CD4-positive, alpha-beta T cell treated with Interleukin-12 subunit alpha and Interleukin-12 subunit beta, for 1 hour (primary cell): ENCODE measurements at regions not wholly inside any gene's neighbourhood (a gene's known extent, or its start where the extent isn't known, plus 50 kb on each side); places are given as distances from the start of the nearest gene placed in this dataset.
A peak's percentile ranks its signal among the peaks of the same experiment; 100 is the strongest.

Experiments
- DNase-seq: peaks from one replicate; pipeline ENCODE4 v3.0.0-alpha.2; 2020

DNA sequence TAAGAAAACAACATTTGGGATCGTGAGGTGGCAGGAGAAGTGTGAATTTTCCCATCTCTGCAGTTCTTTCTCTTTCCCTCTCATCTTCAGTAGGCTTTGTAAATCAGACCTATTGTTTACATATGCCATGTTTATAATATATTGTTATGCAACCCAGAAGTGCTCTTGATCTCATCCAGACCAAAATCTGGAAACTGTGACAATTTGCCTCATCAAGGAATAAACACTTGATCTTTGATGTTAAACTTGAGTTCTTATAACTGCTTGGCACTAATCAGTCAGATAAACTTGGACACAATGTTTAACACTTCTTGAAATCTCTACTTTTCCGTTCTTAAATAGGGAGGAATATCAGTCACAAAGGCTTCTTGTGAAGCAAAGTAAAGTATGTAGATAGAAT lies 384.7 kb downstream of the DMRT2 start:
- DNase-seq = no peak

DNA sequence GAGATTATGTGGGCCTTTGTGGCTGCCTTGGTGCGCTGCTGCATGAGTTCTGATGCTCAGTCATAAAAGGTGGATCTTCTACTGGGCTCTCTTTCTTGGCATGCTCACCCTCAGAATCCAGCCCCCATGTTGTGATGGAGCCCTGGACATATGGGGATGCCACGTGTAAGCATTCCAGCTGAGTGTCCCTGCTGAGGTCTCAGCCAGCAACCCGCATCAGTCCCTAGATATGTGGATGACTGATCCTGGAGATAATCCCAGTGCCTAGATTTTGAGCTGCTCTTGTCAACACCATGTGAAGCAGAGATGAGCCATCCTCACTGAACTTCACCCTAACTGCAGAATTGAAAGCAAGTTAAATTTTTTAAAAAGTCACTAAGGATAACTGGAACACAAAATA lies 390.1 kb downstream of the DMRT2 start:
- no peak for DNase-seq

GRCh38 chr9:1442105-1442504 lies 391.9 kb downstream of the DMRT2 start:
- DNase-seq = no peak

GRCh38 chr9:1443450-1443849 lies 393.3 kb downstream of the DMRT2 start:
- DNase-seq = no peak

- no peak for DNase-seq
These were observed 396.5 kb downstream of the DMRT2 start for GRCh38 chr9:1446671-1447070.

- DNase-seq = no peak
These were observed 403.5 kb downstream of the DMRT2 start for GRCh38 chr9:1453636-1454035.

DNA sequence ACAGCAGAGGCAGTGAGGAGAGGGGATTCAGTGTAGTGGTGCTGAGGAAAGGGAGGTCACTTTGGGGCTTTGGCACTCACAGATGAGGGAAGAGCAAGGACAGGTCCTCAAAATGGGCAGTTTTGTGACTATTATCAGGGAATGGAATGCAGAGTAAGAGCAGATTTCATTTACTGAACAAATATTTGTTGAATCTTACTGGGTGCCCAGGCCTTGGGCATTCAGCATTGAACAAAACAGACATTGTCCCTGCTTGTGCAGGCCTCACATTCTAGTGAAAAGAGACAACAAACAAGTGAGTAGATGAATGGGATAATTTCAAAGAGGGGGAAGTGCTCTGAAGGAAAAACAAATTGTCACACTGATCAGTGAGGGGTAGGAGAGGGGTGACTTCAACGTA lies 404.1 kb downstream of the DMRT2 start:
- no peak for DNase-seq

DNA sequence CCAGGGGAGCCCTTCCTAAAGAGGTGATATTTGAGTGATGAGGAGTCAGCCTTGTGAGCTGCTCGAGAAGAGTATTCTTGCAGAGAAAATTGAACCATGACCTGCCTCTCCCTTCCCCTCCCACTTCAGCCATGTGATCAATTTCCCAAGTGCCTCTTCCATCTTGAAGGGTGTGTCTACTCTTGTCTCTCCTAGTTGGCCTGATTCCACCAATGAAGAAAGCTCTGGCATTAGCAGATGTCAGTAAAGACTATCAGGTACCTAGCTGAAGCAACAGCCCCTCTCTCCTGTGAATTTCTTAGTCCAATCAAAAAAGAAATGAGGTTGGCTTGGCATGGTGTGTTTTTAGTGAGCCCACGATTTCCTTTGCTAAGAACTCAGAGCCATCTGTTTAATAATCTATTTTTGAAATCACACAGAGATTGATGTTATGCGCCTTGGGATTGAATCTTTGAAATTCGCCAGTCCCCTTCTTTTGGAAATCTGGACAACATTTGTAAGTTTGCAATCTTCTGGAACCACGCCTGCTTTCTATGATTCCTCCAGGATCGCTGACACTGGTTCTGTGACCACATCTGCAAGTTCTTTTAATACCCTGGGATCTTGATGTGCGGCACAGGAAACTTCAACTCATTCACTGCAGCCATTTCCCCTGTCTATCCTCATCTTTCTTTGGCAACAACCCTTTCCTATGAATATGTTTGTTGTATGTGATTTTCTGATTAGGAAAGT lies 404.6 kb downstream of the DMRT2 start:
- no peak for DNase-seq

DNA sequence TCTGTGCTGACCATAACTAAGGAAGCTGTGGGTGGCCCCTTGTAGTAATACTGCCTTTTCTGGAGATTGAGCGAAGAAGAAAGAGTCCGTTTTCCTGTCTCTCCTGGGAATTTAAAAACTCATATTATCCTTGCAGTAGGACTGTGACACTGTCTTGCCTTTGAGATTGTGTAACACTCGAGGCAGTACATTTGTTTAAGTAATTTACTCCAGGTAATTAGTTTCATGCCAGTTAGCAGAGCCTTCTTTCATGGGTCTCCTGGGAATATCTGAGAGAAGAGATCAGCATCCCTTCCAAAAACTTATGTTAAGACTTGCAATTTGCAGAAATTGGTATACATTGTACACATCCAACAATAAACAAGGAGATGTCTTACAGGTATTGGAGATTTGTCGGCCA lies 405.6 kb downstream of the DMRT2 start:
- no peak for DNase-seq

- no peak for DNase-seq
These were observed 406.3 kb downstream of the DMRT2 start for GRCh38 chr9:1456301-1457024.

- DNase-seq = no peak
These were observed 407.3 kb downstream of the DMRT2 start for GRCh38 chr9:1457460-1457859.

GRCh38 chr9:1458503-1458902 lies 408.3 kb downstream of the DMRT2 start:
- DNase-seq = no peak

DNA sequence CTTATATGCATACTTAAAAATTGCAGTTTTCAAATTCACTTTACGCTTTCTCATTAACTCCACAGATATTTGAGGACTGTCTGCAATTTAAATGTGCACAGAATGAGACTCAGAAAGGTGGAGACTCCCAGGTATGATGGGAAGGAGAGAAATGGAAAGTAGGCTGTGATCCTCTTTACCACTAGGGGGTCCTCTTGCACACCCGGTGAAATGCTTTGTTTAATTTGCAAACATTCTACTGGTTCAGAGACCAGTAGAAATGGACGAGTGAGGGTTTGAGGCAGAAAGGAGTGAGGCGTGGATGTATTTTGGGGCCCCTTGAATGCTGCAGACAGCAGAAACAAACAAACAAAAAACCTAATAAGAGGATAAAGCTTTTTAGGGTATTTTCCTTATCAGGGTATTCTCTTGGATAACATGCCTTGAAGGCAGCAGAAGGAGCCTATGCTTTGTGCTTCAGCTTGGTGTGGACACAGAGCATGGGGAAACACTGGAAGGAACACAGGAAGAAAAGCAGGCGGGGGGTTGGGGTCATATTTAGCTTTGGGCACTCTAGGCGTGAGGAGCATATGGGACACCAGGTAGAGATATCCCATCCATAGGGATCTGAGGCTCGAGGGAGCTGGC lies 410.1 kb downstream of the DMRT2 start:
- peak; percentile 11 for DNase-seq

DNA sequence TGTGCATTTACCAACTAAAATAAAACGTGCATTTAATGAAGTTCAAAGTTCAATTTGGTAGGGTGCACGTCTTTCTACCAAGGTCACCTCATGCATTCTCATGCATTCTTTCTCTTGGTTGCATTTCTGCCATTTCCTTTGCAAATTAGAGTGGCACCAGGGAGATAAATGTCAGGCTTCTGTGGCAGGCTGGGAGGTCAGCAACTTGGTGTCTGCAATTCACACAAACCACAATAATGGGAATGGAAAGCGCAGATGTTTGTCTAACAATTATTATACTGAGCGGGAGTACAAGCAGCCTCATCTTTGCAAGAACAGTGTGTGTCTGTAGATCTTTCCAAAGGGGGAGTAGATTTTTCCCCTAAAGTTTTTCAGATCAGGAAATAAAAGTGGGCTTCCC lies 411.7 kb downstream of the DMRT2 start:
- no peak for DNase-seq

DNA sequence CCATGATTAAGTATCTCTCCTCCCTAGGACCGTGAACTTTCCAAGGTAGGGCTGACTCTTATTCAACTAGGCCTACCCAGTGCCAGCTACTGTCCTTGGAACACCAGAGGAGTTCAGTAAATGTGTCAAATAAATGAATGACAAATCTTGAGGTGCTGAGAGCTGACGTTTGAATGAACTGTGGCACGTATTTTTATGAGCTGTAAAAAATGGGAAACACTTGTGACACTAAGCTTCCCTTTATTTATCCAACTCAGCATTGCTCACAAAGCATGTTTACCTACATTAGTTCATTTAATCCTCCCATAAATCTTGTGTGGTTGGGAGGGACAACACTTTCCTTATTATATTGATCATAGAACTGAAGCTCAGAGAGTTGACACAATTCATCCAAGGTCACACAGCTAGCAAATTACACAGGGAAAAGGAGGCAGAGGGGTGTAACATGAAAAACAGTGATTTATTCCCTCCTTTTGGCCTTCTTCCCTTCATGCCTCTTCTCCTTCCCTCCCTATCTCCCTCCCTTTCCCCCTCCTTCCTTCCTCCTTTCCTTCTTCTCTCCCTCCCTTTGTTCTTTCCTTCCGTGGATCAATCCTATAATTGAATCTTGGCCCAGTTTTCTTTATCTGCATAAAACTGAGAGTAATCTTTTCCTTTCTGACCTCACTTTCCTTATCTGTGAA lies 412.6 kb downstream of the DMRT2 start:
- DNase-seq = no peak

- no peak for DNase-seq
These were observed 419.8 kb downstream of the DMRT2 start for GRCh38 chr9:1469996-1470395.

GRCh38 chr9:1473956-1474634 lies 423.9 kb downstream of the DMRT2 start:
- DNase-seq = no peak

- no peak for DNase-seq
These were observed 424.5 kb downstream of the DMRT2 start for GRCh38 chr9:1474671-1475070.

DNA sequence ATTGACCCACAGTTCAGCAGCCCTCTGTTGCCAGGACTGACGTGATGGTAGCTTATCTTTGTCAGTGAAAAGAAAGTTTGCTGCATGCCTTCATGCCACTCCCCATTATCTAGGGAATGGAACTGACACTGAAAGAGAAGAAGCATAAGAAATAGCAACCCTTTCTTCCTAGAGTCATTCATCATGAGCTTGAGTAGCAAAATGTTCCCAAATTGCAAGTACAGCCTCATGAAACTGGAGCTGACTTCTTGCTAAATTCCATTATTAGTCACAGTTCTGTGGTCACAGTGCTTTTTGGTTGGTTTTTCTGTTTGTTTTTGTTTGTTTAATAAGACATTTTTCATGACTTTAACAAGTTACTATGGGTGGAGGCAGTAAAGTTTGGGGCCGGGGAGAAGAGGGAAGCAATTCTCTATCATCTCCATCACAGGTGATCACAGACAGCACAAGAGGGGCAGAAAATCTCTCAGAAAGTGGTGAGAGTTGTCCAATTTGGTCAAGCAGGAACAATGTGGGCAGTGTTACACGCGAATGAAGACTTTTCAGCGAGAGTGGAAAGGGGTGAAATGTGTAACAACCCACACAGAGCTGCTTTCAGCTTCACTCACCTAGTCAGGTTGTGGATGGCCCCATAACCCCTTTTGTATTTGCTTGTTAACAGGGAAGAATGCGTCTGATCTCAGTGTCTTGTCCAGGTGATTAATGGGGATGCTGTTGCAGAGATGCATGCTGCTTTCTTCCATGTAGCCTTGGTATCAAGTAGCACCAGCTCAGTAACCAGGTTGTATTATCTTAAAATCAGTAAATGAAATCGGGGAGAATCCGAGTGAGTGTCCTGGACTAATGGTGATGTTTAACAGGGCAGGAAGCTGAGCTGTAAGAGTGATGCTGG lies 440.4 kb downstream of the DMRT2 start:
- no peak for DNase-seq

DNA sequence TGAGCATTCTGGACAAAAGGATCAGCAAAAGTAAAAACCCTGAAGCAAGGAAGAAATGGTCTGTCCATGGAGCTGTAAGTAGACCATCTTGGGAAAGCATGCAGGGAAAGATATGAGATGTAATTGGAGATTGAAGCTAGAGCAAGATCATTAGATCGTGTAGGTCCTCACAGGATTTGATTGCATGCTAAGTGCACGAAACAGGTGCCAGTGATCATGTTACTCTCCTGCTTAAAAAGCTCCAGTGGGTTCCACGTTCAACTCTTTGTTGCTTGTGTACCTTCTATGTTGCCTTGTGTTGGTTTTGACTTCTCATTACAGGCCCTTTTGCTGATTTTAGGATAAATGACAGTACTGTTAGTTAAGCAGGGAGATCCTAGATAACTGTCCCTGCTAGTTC lies 442.0 kb downstream of the DMRT2 start:
- no peak for DNase-seq

DNA sequence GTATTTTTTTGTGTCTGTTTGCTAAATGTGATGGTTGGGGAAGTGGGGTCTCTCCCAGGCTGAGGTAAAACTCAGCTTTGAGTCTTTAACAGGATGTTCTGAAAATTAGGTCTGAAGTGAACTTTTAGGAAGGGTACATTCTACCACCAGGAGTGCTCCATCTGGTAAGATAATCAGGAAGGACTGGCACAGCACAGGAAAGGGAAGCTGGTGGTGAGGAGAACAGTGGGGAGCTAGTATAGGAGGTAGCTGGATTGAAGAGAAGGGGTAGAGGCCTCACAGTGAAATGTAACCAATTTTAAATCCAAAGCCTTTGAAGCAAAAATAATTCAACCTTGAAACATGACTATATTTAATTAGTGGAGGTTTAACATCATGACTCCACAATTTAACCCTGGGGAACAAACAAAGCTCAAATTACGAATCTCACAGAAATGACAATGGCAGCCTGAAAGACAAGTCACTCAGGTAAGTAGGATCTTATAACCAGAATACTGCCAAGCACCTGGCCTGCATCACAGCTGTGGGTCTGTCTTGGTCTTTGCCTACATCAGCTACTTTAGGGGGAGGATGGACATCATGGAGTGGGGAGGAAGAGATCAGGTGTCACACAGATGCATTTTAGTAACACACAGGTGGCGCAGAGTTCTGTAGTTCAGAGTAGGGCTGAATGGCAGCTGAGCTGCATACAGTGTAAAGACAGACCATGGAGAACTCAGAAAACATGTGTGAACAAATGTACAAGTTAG lies 445.3 kb downstream of the DMRT2 start:
- DNase-seq = no peak
